Neural cell (in vitro differentiated cells): ENCODE measurements at regions not wholly inside any gene's neighbourhood (a gene's known extent, or its start where the extent isn't known, plus 50 kb on each side); places are given as distances from the start of the nearest gene placed in this dataset.

Source experiments
- H2AFZ ChIP-seq: fragments of 200-600, 300-800 bp; sonication (generic), shearing (Covaris generic); 2 replicates; pipeline ENCODE4 v1.6.0; 2014; ENCODE audit warnings: low read depth, mild to moderate bottlenecking, antibody characterized with exemption, low read length, moderate library complexity
- H3F3A ChIP-seq: fragments of 200-600 bp; shearing (Covaris generic); 2 replicates; pipeline ENCODE4 v1.6.1; 2016; ENCODE audit warnings: mild to moderate bottlenecking, moderate library complexity, mixed read lengths, antibody characterized with exemption, low read length; ENCODE audit not compliant: insufficient read depth, poor library complexity, severe bottlenecking
- H3K27ac ChIP-seq: fragments of 200-600, 300-800 bp; sonication (generic), shearing (Covaris generic); 2 replicates; pipeline ENCODE4 v1.5.1; 2014; ENCODE audit warnings: mild to moderate bottlenecking, low read length, moderate library complexity
- H3K27me3 ChIP-seq: fragments of 300-800, 200-600 bp; sonication (generic), shearing (Covaris generic); 2 replicates; pipeline ENCODE4 v1.6.0; 2014; ENCODE audit warnings: mild to moderate bottlenecking, low read depth, low read length, moderate library complexity; ENCODE audit not compliant: insufficient read depth
- H3K36me3 ChIP-seq: fragments of 300-800, 200-600 bp; sonication (generic), shearing (Covaris generic); 2 replicates; pipeline ENCODE4 v1.5.1; 2014; ENCODE audit warnings: mild to moderate bottlenecking, antibody characterized with exemption, low read length, moderate library complexity; ENCODE audit not compliant: insufficient read depth
- H3K4me2 ChIP-seq: fragments of 300-800, 200-600 bp; sonication (generic), shearing (Covaris generic); 2 replicates; pipeline ENCODE4 v1.6.0; 2014; ENCODE audit warnings: mild to moderate bottlenecking, low read length
- H3K4me3 ChIP-seq: fragments of 300-800, 200-600 bp; sonication (generic), shearing (Covaris generic); 2 replicates; pipeline ENCODE4 v1.5.1; 2014; ENCODE audit warnings: mild to moderate bottlenecking, low read length, moderate library complexity
- H3K79me2 ChIP-seq: fragments of 200-600 bp; shearing (Covaris generic); replicated peaks from 2 replicates; pipeline ENCODE4 v1.6.0; 2014; ENCODE audit warnings: mild to moderate bottlenecking, low read length, moderate library complexity; ENCODE audit not compliant: insufficient read depth
- H3K9ac ChIP-seq: fragments of 300-800, 200-600 bp; sonication (generic), shearing (Covaris generic); 2 replicates; pipeline ENCODE4 v1.6.1; 2016; ENCODE audit warnings: mild to moderate bottlenecking, low read length, mixed read lengths
- H3K9me2 ChIP-seq: fragments of 200-600 bp; shearing (Covaris generic); 2 replicates; pipeline ENCODE4 v1.6.1; 2016; ENCODE audit warnings: mild to moderate bottlenecking, low read length, mixed read lengths; ENCODE audit not compliant: insufficient read depth
- H3K9me3 ChIP-seq: fragments of 200-600, 300-800 bp; sonication (generic), shearing (Covaris generic); 2 replicates; pipeline ENCODE4 v1.6.1; 2016; ENCODE audit warnings: mild to moderate bottlenecking, mixed run types, low read length, moderate library complexity, mixed read lengths
- H4K20me1 ChIP-seq: fragments of 200-600 bp; shearing (Covaris generic); 2 replicates; pipeline ENCODE4 v1.6.1; 2016; ENCODE audit warnings: mild to moderate bottlenecking, mixed run types; ENCODE audit not compliant: insufficient read depth
- CTCF ChIP-seq: fragments of 450-650 bp; IDR thresholded peaks from 2 replicates; pipeline ENCODE4 v1.5.1; 2014; ENCODE audit warnings: antibody characterized with exemption, mild to moderate bottlenecking, moderate library complexity; ENCODE audit not compliant: poor library complexity, severe bottlenecking
- EP300 ChIP-seq: fragments of 450-650 bp; conservative IDR thresholded peaks from 2 replicates; pipeline ENCODE4 v1.6.1; 2014; ENCODE audit warnings: antibody characterized with exemption, mild to moderate bottlenecking, moderate library complexity; ENCODE audit not compliant: poor library complexity, severe bottlenecking
- EZH2 ChIP-seq: fragments of 200-600, 300-800 bp; shearing (Covaris generic), sonication (generic); IDR thresholded peaks from 2 replicates; pipeline ENCODE4 v1.6.1; 2014; ENCODE audit warnings: antibody characterized with exemption, low read length, borderline replicate concordance, mild to moderate bottlenecking; ENCODE audit not compliant: insufficient read depth, poor library complexity, severe bottlenecking
- MXI1 ChIP-seq: fragments of 450-650 bp; conservative IDR thresholded peaks from 2 replicates; pipeline ENCODE4 v1.6.1; 2014; ENCODE audit warnings: antibody characterized with exemption, mild to moderate bottlenecking; ENCODE audit not compliant: poor library complexity, severe bottlenecking
- POLR2AphosphoS5 ChIP-seq: IDR thresholded peaks from 2 replicates; pipeline ENCODE4 v1.6.1; 2012
- RAD21 ChIP-seq: fragments of 450-650 bp; conservative IDR thresholded peaks from 2 replicates; pipeline ENCODE4 v1.6.1; 2014; ENCODE audit warnings: antibody characterized with exemption, mild to moderate bottlenecking, moderate library complexity
- REST ChIP-seq: IDR thresholded peaks from 2 replicates; pipeline ENCODE4 v1.6.1; 2012; ENCODE audit warnings: borderline replicate concordance
- SMC3 ChIP-seq: fragments of 450-650 bp; conservative IDR thresholded peaks from 2 replicates; pipeline ENCODE4 v1.6.1; 2014; ENCODE audit warnings: antibody characterized with exemption, mild to moderate bottlenecking, moderate library complexity; ENCODE audit not compliant: poor library complexity
- TAF1 ChIP-seq: IDR thresholded peaks from 2 replicates; pipeline ENCODE4 v1.6.1; 2012; ENCODE audit warnings: low read depth

GRCh38 chr22:27311698-27312550 is 489.6 kb downstream of the MN1 start:
- Histone ChIP-seq H3F3A (peaks cover 7% of the 10 kb centered on the region), H3K9me3 (no peaks in the 10 kb centered on the region), H3K27me3 (no peaks in the 10 kb centered on the region), H3K9me2 (no peaks in the 10 kb centered on the region), H3K4me2 (peak overlapping the region; percentile 34), H3K9ac (peak overlapping the region; percentile 71), H3K4me3 (peak overlapping the region; percentile 47), H3K36me3 (no peaks in the 10 kb centered on the region), H3K27ac (peak overlapping the region; percentile 90), H3K79me2 (no peaks in the 10 kb centered on the region), H4K20me1 (no peaks in the 10 kb centered on the region), H2AFZ (peak overlapping the region; percentile 2)
- peak; percentile 28 for TF ChIP-seq SMC3
- TF ChIP-seq RAD21, result peak; percentile 25
- TF ChIP-seq TAF1, result peak; percentile 45
- peak; percentile 28 for TF ChIP-seq POLR2AphosphoS5
- TF ChIP-seq MXI1, result no peak
- TF ChIP-seq CTCF, result no peak
- TF ChIP-seq EZH2, result no peak
- TF ChIP-seq REST, result peak; percentile 95
- no peak for TF ChIP-seq EP300

- Histone ChIP-seq H3K9me2 (no peaks in the 10 kb centered on the region), H3K9ac (peak overlapping the region; percentile 71), H3K36me3 (no peaks in the 10 kb centered on the region), H3K4me3 (peak overlapping the region; percentile 47), H3K79me2 (no peaks in the 10 kb centered on the region), H3K27ac (peak overlapping the region; percentile 90), H3F3A (peaks cover 7% of the 10 kb centered on the region), H2AFZ (peak overlapping the region; percentile 2), H3K9me3 (no peaks in the 10 kb centered on the region), H4K20me1 (no peaks in the 10 kb centered on the region), H3K4me2 (peak overlapping the region; percentile 34), H3K27me3 (no peaks in the 10 kb centered on the region)
- peak; percentile 58 for TF ChIP-seq POLR2AphosphoS5
- no peak for TF ChIP-seq MXI1
Measured at GRCh38 chr22:27312565-27312964, 489.0 kb downstream of the MN1 start.
